Stimulated activated CD8-positive, alpha-beta memory T cell treated with anti-CD3 and anti-CD28 coated beads, Interleukin-4, amount 100 ng/mL, for 48 hours (primary cell): ENCODE measurements at regions not wholly inside any gene's neighbourhood (a gene's known extent, or its start where the extent isn't known, plus 50 kb on each side); places are given as distances from the start of the nearest gene placed in this dataset.

ENCODE experiments used
- DNase-seq: peaks from one replicate; pipeline ENCODE4 v3.0.0-alpha.2; 2020

DNA sequence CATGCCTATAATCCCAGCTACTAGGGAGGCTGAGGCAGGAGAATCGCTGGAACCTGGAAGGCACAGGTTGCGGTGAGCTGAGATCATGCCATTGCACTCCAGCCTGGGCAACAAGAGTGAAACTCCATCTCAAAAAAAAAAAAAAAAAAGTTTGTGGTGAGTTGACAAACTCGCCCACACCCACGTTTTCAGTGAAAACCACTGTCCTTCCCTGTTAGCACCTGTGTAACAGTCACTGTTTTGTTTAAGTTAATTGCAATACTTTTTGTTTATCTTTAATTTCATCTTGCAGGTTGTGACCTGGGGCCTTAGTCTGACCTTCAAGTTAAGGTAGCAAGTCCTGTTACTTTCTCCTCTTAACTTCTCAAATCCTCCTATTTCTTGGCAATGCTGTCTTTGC lies 65.5 kb upstream of the SKOR2 start:
- DNase-seq = no peak

DNA sequence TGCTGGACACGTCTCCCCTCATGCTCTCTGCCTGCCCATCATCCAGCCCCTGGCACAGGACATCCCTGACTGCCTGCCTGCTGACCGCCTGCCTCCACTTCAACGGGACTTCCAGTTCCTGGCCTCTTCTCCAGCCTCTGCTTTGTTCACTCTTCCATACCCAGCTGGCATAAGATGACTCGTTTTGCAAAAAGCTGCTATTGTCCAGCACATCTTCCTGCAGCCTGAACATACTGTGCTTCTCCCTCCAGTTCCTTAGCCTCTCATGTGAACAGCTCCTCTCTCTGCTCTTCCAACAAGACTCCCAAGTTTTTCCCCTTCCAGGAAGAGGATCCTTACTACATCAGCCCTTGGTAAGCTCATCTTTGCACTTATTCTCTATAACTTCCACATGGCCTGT lies 62.4 kb upstream of the SKOR2 start:
- DNase-seq = no peak

DNA sequence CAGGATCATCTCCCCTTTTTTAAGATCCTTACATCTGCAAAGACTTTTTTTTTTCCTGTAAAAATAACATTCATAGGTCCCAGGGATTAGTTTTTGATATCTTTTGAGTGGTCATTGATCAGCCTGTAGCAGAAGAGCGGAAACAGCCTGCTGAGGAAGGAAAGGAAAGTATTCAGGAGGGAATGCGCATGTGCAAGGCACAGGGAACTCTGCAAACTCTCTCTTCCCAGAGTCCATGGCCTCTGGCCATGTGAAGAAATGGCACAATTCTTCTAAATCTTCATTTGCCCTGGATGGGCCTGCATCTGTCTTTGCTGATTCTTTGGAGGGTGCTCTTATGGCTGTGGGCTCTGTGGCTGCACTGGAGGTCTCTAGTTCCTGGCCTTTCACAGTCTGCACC lies 60.1 kb upstream of the SKOR2 start:
- DNase-seq = no peak
